RWPE2 (cell line): ENCODE measurements at regions not wholly inside any gene's neighbourhood (a gene's known extent, or its start where the extent isn't known, plus 50 kb on each side); places are given as distances from the start of the nearest gene placed in this dataset.

ENCODE experiments used
- ATAC-seq: fragments of 200-7000 bp; cut with Tn5 transposase; 3 replicates; pipeline ENCODE4 v1.9.1; 2021; ENCODE audit warnings: low read depth
- DNase-seq: peaks from one replicate; pipeline ENCODE4 v3.0.0-alpha.2; 2020; ENCODE audit warnings: low spot score
- H3K27ac ChIP-seq: fragments of 450-650 bp; 2 replicates; pipeline ENCODE4 v1.5.1; 2017; ENCODE audit warnings: mild to moderate bottlenecking; ENCODE audit not compliant: poor library complexity, severe bottlenecking
- H3K27me3 ChIP-seq: fragments of 250-450 bp; sonication (Bioruptor Pico); 2 replicates; pipeline ENCODE4 v1.5.1; 2021; ENCODE audit warnings: mild to moderate bottlenecking, moderate library complexity; ENCODE audit not compliant: insufficient read depth, poor library complexity, severe bottlenecking
- H3K36me3 ChIP-seq: fragments of 250-450 bp; sonication (Bioruptor Pico); 2 replicates; pipeline ENCODE4 v1.5.1; 2020; ENCODE audit warnings: low read depth, mild to moderate bottlenecking, moderate library complexity
- H3K4me1 ChIP-seq: fragments of 250-450 bp; sonication (Bioruptor Pico); 2 replicates; pipeline ENCODE4 v1.5.1; 2021; ENCODE audit warnings: mild to moderate bottlenecking, moderate library complexity; ENCODE audit not compliant: insufficient read depth, poor library complexity, severe bottlenecking
- H3K4me3 ChIP-seq: fragments of 250-450 bp; sonication (Bioruptor Pico); 2 replicates; pipeline ENCODE4 v1.5.1; 2021; ENCODE audit warnings: mild to moderate bottlenecking, moderate library complexity; ENCODE audit not compliant: severe bottlenecking
- H3K9me3 ChIP-seq: fragments of 250-450 bp; sonication (Bioruptor Pico); 2 replicates; pipeline ENCODE4 v1.5.1; 2021; ENCODE audit warnings: mild to moderate bottlenecking, moderate library complexity; ENCODE audit not compliant: severe bottlenecking
- CTCF ChIP-seq: fragments of 450-650 bp; IDR thresholded peaks from one replicate; pipeline ENCODE4 v1.5.1; 2017; ENCODE audit warnings: mild to moderate bottlenecking, moderate library complexity; ENCODE audit not compliant: poor library complexity, severe bottlenecking

DNA sequence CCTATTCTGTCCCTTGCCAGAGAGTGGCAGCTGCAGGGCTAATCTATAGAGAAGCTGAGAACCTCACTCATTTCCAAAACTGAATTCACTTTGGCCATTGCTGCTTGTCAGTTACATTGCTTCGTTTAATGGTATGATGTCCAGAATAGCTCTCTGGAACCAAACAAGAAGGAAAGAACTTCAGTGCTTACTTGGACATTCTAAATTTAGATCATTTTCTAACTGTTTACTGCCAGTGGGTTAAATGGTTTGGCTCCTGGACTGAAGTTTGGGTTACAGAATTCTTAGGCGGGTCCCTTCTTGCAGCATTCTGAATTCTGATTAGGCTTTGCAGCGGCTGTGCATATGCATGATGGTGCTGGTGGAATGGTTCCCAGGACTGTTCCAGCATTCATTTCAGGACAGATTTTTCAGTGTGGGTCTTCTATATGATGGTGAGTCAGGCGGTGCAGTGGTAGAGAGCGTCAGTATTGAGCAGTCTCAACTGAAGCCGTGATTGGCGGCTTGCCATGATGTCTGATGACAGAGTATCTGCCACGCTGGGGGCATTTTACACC lies 148.7 kb downstream of the DYRK2 start:
- no peak for DNase-seq
- Histone ChIP-seq H3K9me3 (no peaks in the 10 kb centered on the region), H3K4me1 (peaks cover 4% of the 10 kb centered on the region), H3K4me3 (no peak overlapping the region), H3K27ac (no peak overlapping the region), H3K36me3 (no peaks in the 10 kb centered on the region), H3K27me3 (no peaks in the 10 kb centered on the region)
- no peak for TF ChIP-seq CTCF
- no peak for ATAC-seq

- H3K36me3 ChIP-seq, result no peaks in the 10 kb centered on the region
- no peak for TF ChIP-seq CTCF
- no peak overlapping the region for H3K4me3 ChIP-seq
- DNase-seq, result no peak
- ATAC-seq, result no peak
- peaks cover 4% of the 10 kb centered on the region for H3K4me1 ChIP-seq
- H3K27me3 ChIP-seq, result no peaks in the 10 kb centered on the region
- no peak overlapping the region for H3K27ac ChIP-seq
- no peaks in the 10 kb centered on the region for H3K9me3 ChIP-seq
Observed at GRCh38 chr12:67797753-67798152, 149.2 kb downstream of the DYRK2 start.

- no peak for TF ChIP-seq CTCF
- Histone ChIP-seq H3K4me1 (peaks cover 4% of the 10 kb centered on the region), H3K27ac (no peak overlapping the region), H3K27me3 (no peaks in the 10 kb centered on the region), H3K36me3 (no peaks in the 10 kb centered on the region), H3K9me3 (no peaks in the 10 kb centered on the region), H3K4me3 (no peak overlapping the region)
- DNase-seq (no peak), ATAC-seq (no peak)
Observed at GRCh38 chr12:67798768-67799167, 150.2 kb downstream of the DYRK2 start.

GRCh38 chr12:67802731-67803130 lies 154.2 kb downstream of the DYRK2 start:
- Histone ChIP-seq H3K27me3 (no peaks in the 10 kb centered on the region), H3K4me3 (no peak overlapping the region), H3K36me3 (no peaks in the 10 kb centered on the region), H3K9me3 (no peaks in the 10 kb centered on the region), H3K4me1 (no peaks in the 10 kb centered on the region), H3K27ac (no peak overlapping the region)
- ATAC-seq (no peak), DNase-seq (no peak)
- TF ChIP-seq CTCF, result no peak

DNA sequence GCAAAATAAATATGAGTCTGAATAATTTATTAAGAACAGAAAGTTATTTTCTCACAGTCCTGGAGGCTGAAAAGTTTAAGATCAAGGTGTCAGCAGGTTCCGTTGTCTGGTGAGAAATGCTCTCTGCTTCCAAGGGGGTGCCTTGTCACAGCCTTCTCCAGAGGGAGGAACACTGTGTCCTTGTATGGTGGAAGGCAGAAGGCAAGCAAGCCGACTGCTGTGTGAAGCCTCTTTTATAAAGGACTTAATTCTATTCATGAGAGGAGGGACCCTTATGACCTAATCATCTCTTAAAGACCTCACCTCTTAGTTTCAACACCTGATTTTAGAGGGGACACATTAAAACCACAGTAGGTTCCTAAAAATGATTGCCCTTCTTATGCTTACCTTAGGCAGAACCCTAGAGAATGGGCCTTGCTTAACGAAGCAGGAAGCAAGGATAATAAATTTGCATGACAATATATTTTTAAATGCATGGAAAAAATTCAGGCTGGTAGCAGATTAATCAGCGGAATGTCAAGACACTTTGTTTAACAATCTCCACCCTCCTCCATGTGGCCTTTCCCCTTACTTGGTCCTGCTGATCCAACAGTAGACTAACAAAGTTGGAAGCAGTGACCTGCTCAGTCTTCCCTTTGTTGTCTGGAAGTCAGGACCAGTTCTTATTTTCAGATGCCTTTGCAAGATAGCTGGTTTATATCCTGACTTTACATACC lies 154.9 kb downstream of the DYRK2 start:
- Histone ChIP-seq H3K9me3 (no peaks in the 10 kb centered on the region), H3K4me1 (no peaks in the 10 kb centered on the region), H3K4me3 (no peak overlapping the region), H3K27me3 (no peaks in the 10 kb centered on the region), H3K36me3 (no peaks in the 10 kb centered on the region), H3K27ac (no peak overlapping the region)
- no peak for ATAC-seq
- no peak for TF ChIP-seq CTCF
- DNase-seq, result no peak
